Head of caudate nucleus (tissue), 42 donors: ENCODE measurements at regions not wholly inside any gene's neighbourhood (a gene's known extent, or its start where the extent isn't known, plus 50 kb on each side); places are given as distances from the start of the nearest gene placed in this dataset.
"Not testable (repeated sequence)": the region's sequence is repeated elsewhere in the genome, so short reads cannot be mapped to it uniquely, and the experiment has no call there.

ENCODE experiments used
- DNase-seq, 42 donors: peaks; one replicate each; pipeline versions ENCODE4 v3.0.0 to v3.0.0-alpha.2; 2020 to 2021; ENCODE audit warnings: mixed read lengths in 7 of 42
- intact Hi-C: fragments of 100-400 bp; cut with DNase I; formaldehyde crosslinking; loops from one replicate; pipeline ENCODE4 v1.15.0; 2022

- intact Hi-C loops: loop anchor here (10.0 kb wide), 1 partner anchor 439 kb away; no protein-coding TSS in a partner anchor
These were observed 104.4 kb downstream of the C5orf15 start for GRCh38 chr5:133863857-133864585.

GRCh38 chr5:133861161-133861737, 107.2 kb downstream of the C5orf15 start:
- DNase-seq: peak in 2 of 42 donors; percentile 6 to 7

More at GRCh38 chr5:133863857-133864585, 104.4 kb downstream of the C5orf15 start:
- peak in 5 of 42 donors; percentile 21 to 56 (median 38) for DNase-seq

GRCh38 chr5:133859073-133859472, 109.4 kb downstream of the C5orf15 start:
- intact Hi-C loops: no loop called here
- peak in 1 of 42 donors; percentile 12 for DNase-seq

More at GRCh38 chr5:133861161-133861737, 107.2 kb downstream of the C5orf15 start:
- intact Hi-C loops: loop anchor here (10.0 kb wide), 1 partner anchor 436 kb away; no protein-coding TSS in a partner anchor

DNA sequence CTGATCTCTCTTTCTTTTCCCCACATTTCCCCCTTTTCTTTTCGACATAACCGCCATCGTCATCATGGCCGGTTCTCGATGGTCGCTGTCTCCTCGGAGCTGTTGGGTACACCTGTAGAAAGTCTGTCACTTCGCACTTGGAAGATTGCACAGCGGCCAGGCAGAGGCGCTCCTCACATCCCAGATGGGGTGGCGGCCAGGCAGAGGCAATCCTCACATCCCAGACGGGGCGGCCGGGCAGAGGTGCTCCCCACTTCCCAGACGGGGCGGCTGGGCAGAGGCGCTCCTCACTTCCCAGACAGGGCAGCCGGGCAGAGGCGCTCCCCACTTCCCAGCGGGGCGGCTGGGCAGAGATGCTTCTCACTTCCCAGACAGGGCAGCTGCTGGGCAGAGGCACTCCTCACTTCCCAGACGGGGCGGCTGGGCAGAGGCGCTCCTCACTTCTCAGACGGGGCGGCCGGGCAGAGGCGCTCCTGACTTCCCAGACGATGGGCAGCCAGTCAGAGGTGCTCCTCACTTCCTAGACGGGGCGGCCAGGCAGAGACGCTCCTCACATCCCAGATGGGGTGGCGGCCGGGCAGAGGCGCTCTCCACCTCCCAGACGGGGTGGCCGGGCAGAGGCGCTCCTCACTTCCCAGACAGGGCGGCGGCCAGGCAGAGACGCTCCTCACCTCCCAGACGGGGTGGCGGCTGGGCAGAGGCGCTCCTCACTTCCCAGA, 110.7 kb downstream of the C5orf15 start:
- DNase-seq: peak in 2 of 42 donors; percentile 16 to 18
- intact Hi-C loops: not testable (repeated sequence)

- peak in 1 of 42 donors; percentile 15 for DNase-seq
- intact Hi-C loops: no loop called here
These were observed 113.9 kb downstream of the C5orf15 start for GRCh38 chr5:133854554-133854953.

DNA sequence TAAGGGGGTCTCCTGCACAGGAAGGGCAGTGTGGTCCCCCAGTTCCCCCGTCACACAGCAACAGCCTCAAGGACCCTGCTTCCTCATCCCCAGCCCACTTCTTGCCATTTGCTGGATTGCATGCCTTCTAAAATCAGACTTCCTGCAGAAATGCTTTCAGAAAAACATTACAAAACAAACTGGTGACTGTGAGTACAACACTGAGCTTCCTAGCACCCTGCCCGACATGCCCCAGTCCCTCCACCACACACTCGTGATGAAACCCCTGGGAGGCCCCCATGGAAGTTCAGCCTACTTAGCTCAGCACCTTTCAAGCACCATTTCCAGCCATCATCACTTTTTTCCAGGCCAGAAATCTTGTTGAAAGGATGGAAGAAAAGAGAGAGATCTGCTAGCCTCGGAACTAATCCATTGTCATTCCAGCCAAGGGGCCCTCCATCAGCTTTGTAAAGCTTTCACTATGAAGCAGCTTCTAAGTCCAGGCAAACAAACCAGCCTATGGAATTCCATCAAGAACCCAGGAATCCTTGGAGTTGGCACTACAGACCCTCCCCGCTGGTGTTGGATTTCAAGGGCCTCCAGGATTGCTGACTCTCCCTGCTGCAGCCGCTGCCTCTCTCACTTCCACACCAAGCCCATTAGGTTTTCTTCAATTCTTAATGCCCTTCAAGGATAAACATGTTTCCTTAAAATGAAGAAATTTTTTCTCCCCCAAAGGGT, 114.6 kb downstream of the C5orf15 start:
- intact Hi-C loops: no loop called here
- peak in 2 of 42 donors; percentile 9 to 37 for DNase-seq

- DNase-seq: peak in 3 of 42 donors; percentile 18 to 43 (median 23)
These were observed 116.9 kb downstream of the C5orf15 start for GRCh38 chr5:133851521-133851920.

GRCh38 chr5:133850811-133851210, 117.6 kb downstream of the C5orf15 start:
- no peak for DNase-seq
- intact Hi-C loops: no loop called here

More at GRCh38 chr5:133851521-133851920, 116.9 kb downstream of the C5orf15 start:
- intact Hi-C loops: no loop called here

GRCh38 chr5:133849116-133849515, 119.3 kb downstream of the C5orf15 start:
- DNase-seq: peak in 1 of 42 donors; percentile 25
- intact Hi-C loops: no loop called here

DNA sequence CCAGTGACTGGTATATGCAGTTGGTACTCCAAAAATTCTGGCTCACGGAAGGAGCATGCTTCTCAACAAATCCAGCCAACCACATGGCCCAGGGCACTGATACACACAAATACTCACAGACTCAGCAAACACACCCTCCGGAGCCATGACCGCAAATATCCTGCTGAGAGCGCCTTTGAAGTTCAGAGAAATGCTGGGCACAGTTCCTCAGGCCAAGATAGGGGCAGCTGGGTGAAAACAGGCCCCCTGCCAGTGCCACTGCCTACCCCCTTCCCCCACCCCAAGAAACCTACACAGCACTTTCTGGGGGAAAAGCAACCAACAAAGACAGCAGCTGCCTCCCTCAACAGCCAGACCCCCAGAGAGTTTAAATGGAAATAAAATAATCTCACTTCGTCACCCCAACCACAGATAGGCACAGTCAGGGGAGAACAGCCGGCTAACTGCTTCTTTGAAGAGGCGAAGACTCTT, 120.0 kb downstream of the C5orf15 start:
- intact Hi-C loops: no loop called here
- DNase-seq: peak in 6 of 42 donors; percentile 11 to 47 (median 20)

- DNase-seq: peak in 3 of 42 donors; percentile 5 to 14 (median 5)
- intact Hi-C loops: no loop called here
These were observed 120.5 kb downstream of the C5orf15 start for GRCh38 chr5:133847886-133848285.

GRCh38 chr5:133847301-133847700, 121.1 kb downstream of the C5orf15 start:
- DNase-seq: peak in 2 of 42 donors; percentile 9 to 11
- intact Hi-C loops: no loop called here

- peak in 30 of 42 donors; percentile 16 to 71 (median 37) for DNase-seq
- intact Hi-C loops: no loop called here
These were observed 121.8 kb downstream of the C5orf15 start for GRCh38 chr5:133846478-133847226.

- DNase-seq: peak in 1 of 42 donors; percentile 6
- intact Hi-C loops: no loop called here
These were observed 123.2 kb downstream of the C5orf15 start for GRCh38 chr5:133845271-133845670.

DNA sequence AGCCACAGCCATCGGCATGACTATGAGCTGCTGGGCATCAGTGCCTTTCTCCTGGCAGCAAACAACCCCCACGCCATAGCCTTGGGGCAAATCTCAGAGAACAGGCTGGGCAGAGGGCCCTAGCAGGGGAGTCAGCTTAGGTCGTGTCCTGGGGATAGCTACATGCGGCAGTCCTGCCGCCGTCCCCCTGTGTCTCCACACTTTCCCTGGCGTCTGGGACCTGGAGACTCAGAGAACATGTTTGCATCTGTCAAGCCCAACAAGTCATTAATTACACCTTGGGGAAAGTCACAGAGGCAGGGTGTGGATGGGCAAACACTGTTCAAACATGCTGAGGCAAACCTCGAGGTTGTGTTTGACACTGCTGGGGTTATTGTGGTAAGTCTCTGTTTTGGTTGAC, 123.6 kb downstream of the C5orf15 start:
- DNase-seq: peak in 2 of 42 donors; percentile 11 to 27
- intact Hi-C loops: no loop called here

- DNase-seq: peak in 1 of 42 donors; percentile 16
- intact Hi-C loops: no loop called here
These were observed 124.5 kb downstream of the C5orf15 start for GRCh38 chr5:133843911-133844310.

DNA sequence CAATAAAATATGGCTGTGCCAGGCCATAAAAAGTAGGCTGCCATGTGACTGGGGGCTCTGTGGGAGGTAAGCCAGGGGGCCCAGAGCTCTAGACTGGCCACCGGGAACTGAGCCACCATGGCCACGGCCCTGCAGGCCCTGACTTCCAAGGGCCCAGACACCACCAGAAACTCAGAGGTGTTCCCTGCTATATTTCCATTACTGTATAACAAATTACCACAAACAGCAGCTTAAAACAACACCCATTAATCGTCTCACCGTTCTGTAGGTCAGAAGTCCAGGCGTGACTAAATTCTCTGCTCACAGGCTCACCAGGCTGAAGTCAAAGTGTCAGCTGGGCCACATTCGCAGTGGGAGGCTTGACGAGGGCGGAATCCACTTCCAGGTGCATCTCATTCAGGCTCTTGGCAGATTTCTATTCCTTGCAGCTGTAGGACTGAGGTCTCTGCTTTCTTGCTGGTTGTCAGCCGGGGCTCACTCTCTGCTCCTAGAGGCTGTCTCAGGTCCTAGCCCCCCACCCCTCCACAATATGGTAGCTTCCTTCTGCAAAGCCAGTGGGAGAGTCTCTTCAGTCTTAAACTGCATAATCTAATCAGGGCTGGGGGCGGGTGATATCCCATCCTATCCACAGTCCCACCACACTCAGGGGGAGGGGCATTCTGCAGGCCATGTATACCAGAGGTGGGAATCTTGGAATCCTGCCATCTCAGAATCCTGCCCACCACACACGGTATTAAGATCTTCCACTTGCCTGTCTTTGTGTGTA, 125.4 kb downstream of the C5orf15 start:
- intact Hi-C loops: no loop called here
- peak in 3 of 42 donors; percentile 1 to 16 (median 15) for DNase-seq
